Heart right ventricle (tissue), 16 donors: ENCODE measurements at regions not wholly inside any gene's neighbourhood (a gene's known extent, or its start where the extent isn't known, plus 50 kb on each side); places are given as distances from the start of the nearest gene placed in this dataset.

ENCODE experiments used
- ATAC-seq, 8 donors: fragments of 200-7000 bp; cut with Tn5 transposase; one replicate each; pipeline ENCODE4 v1.9.1; 2020; ENCODE audit warnings: mild to moderate bottlenecking in 8 of 8, moderate library complexity in 8 of 8, moderate number of reproducible peaks in 1 of 8
- DNase-seq, 2 donors: peaks; one replicate each; pipeline ENCODE4 v3.0.0-alpha.2; 2020
- H3K27ac ChIP-seq, 10 donors: fragments of 200-600 bp; sonication (generic) in 2 of 10; one replicate each; pipeline versions ENCODE4 v1.5.0 to v1.8.0; 2020 to 2022; ENCODE audit warnings: mild to moderate bottlenecking in 3 of 10
- H3K27me3 ChIP-seq, 7 donors: fragments of 200-600 bp; one replicate each; pipeline ENCODE4 v1.8.0; 2021 to 2022; ENCODE audit warnings: mild to moderate bottlenecking in 2 of 7
- H3K36me3 ChIP-seq, 9 donors: fragments of 200-600 bp; sonication (generic) in 1 of 9; one replicate each; pipeline versions ENCODE4 v1.5.0 to v1.8.0; 2020 to 2022; ENCODE audit warnings: mild to moderate bottlenecking in 2 of 9
- H3K4me1 ChIP-seq, 9 donors: fragments of 200-600 bp; sonication (generic) in 1 of 9; one replicate each; pipeline versions ENCODE4 v1.5.0 to v1.8.0; 2020 to 2022; ENCODE audit warnings: mild to moderate bottlenecking in 4 of 9
- H3K4me3 ChIP-seq, 10 donors: fragments of 200-600 bp; sonication (generic) in 2 of 10; one replicate each; pipeline versions ENCODE4 v1.5.0 to v1.8.0; 2020 to 2022; ENCODE audit warnings: mild to moderate bottlenecking in 7 of 10, moderate library complexity in 2 of 10
- H3K9me3 ChIP-seq, 11 donors: fragments of 200-600 bp in 10 of 11; sonication (generic) in 2 of 11; one replicate each; pipeline versions ENCODE4 v1.5.0 to v1.8.0; 2013 to 2022; ENCODE audit warnings: mild to moderate bottlenecking in 2 of 11, control low read depth in 1 of 11, moderate library complexity in 1 of 11
- WGBS, 2 donors: extraction: QIAGEN DNeasy Blood & Tissue Kit; methylation state at CpG; one replicate each; pipeline ENCODE4 v1.1.7; 2013; ENCODE audit warnings: inconsistent platforms in 1 of 2; 5-methylcytosine and 5-hydroxymethylcytosine counted together
- intact Hi-C, 10 donors: fragments of 100-400 bp; cut with DNase I; formaldehyde crosslinking; loops; one replicate each; pipeline versions ENCODE4 v1.11.1 to v1.14.2; 2022
- TF ChIP-seq, protein P1 (sequence below), 9 donors: fragments of 200-600 bp; sonication (generic) in 2 of 9; IDR thresholded peaks; one replicate each; pipeline versions ENCODE4 v1.5.0 to v1.8.0; 2021 to 2022; ENCODE audit warnings: antibody characterized with exemption in 9 of 9, mild to moderate bottlenecking in 5 of 9, moderate library complexity in 1 of 9
- donor health status: Arrhythmogenic right ventricular cardiomyopathy.
- donor health status: ischemic (EF 13 %, LVEDD 7.1; RV severe dilation, severe dysfunction).
- donor health status: healthy with polysubstance abuse.
- donor health status: DM: no; HTN: yes; CAD: no.
- donor health status: DM: no; HTN: no; CAD: no.
- donor health status: ischemic (EF 25% LVEDD 6.9; RV normal size, moderate dysfunction).
- donor health status: ischemic (EF 25% LVEDD 5.7; RV mildly dilated, moderate dysfunction).
- donor health status: healthy.
- donor health status: DM: yes; HTN: yes; CAD: no.
- donor health status: Ischemic cardiomyopathy.
- donor health status: ischemic (EF 35%, LVEDD 5.7; RV mildly dilated, moderate dysfunction).
- donor health status: nonischemic (EF 11% LVEDD 7.7; RV severe dilation, severe dysfunction).
- donor health status: DM: yes; HTN: yes; CAD: no.
- donor health status: PGD.
- donor health status: ischemic (EF 29% LVEDD 5.4; RV normal size, mild dysfunction).
- donor health status: nonischemic (EF 23%, LVEDD 6.1; RV moderate dilation, normal function).

DNA sequence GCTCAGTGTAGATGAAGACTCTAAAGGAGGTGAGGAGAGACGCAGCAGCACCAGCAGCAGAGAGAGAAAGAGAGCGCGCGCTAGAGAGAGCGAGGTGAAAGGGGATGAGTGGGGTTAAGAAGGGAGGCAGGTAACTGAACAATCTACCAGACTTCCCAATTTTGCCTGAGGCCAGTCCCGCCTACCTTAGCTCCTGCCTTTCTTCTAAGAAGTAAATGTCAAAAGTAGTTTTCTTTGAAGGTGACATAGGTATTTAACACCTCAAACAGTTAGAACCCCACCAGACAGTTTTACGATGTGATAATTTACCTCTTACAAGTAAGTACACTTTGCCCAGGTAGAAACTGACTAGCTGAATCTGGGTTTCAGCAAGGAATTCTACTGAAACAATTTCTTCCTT, 132.0 kb upstream of the EEF1E1 start:
- Histone ChIP-seq H3K36me3 (no peaks in the 10 kb centered on the region), H3K27ac (no peak overlapping the region), H3K4me3 (no peak overlapping the region), H3K27me3 (peaks cover 0 to 26% (median 11%) of the 10 kb centered on the region in 7 donors), H3K4me1 (no peaks in the 10 kb centered on the region), H3K9me3 (no peaks in the 10 kb centered on the region)
- ATAC-seq (no peak), DNase-seq (no peak)
- WGBS, 2 donors = 89 to 91% methylated on average over 7 of the region's 7 CpGs
- TF ChIP-seq, protein P1, sequence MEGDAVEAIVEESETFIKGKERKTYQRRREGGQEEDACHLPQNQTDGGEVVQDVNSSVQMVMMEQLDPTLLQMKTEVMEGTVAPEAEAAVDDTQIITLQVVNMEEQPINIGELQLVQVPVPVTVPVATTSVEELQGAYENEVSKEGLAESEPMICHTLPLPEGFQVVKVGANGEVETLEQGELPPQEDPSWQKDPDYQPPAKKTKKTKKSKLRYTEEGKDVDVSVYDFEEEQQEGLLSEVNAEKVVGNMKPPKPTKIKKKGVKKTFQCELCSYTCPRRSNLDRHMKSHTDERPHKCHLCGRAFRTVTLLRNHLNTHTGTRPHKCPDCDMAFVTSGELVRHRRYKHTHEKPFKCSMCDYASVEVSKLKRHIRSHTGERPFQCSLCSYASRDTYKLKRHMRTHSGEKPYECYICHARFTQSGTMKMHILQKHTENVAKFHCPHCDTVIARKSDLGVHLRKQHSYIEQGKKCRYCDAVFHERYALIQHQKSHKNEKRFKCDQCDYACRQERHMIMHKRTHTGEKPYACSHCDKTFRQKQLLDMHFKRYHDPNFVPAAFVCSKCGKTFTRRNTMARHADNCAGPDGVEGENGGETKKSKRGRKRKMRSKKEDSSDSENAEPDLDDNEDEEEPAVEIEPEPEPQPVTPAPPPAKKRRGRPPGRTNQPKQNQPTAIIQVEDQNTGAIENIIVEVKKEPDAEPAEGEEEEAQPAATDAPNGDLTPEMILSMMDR (IDR thresholded peaks at IDR 0.05) = no peak
- intact Hi-C loops = no loop called here

DNA sequence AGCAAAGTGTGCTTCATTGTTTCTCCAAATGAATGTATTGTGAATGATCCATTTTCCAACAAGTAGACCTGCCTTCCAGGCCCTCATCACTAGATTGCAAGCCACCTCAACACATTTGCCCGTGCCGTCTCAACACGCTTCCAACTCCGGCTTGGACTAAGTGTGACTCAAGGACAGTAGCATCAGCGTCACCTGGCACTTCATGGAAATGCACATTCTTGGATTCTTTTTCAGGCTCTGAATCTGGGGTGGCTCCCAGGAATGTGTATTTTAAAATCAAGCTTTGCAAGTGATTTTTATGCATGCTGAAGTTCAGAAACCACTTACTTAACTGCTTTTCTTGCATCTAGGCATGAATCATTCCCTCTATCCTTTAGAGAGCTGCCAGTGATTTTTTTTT, 129.6 kb upstream of the EEF1E1 start:
- Histone ChIP-seq H3K4me3 (no peak overlapping the region), H3K9me3 (no peaks in the 10 kb centered on the region), H3K27ac (no peak overlapping the region), H3K27me3 (peaks cover 0 to 14% (median 11%) of the 10 kb centered on the region in 7 donors), H3K36me3 (no peaks in the 10 kb centered on the region), H3K4me1 (no peaks in the 10 kb centered on the region)
- DNase-seq (no peak), ATAC-seq (no peak)
- WGBS, 2 donors = 83 to 91% methylated on average over 5 of the region's 5 CpGs
- TF ChIP-seq, protein P1 (IDR thresholded peaks at IDR 0.05) = no peak
- intact Hi-C loops = no loop called here

DNA sequence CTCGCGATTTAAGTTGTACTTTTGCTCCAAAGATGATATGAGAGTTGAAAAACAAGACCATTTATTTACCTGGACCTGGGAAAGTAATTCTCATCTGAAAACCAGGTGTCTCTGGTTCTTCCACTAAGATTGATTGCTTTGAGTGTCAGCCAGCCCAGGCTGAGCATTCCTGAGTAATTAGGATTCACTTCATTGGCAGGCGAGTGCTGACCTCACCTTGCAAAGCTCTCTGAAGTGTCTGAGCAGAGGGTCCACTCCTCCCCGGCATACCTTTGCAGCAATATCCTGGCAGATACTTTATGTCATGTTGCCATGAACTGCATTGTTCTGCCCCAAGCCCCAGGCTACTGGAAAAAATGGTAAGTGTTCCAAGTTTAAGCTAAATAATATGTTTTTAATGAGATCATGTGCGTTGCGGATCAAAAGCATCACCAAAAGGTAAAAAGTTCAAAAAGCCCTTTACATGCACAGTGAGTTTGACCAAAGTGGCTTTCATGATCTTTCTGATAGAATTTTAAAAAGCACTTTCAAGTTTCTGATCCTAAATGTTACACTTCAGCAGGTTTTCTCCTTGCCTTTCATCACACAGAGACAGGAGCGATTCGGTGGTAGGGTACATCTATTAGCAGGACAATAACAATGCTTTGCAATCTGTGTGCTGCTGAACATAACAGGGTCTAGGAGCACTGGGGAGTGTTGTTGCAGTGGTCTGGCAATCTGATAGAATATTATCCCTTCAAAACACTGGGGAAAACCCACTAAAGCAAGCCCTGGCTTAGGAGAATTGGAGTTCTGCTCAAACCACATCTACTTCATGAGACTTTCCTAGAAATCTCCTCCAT, 127.8 kb upstream of the EEF1E1 start:
- Histone ChIP-seq H3K36me3 (no peaks in the 10 kb centered on the region), H3K27ac (no peak overlapping the region), H3K4me1 (no peaks in the 10 kb centered on the region), H3K27me3 (peaks cover 0 to 16% (median 3%) of the 10 kb centered on the region in 7 donors), H3K9me3 (no peaks in the 10 kb centered on the region), H3K4me3 (no peak overlapping the region)
- DNase-seq (no peak), ATAC-seq (no peak)
- intact Hi-C loops = loop anchor here in 1 of 10 donors (10.0 kb wide), 1 partner anchor 505 kb away; the partner anchor contains the start of gene BMP6
- 62 to 70% methylated on average over 8 of the region's 8 CpGs for WGBS, 2 donors
- TF ChIP-seq, protein P1 (IDR thresholded peaks at IDR 0.05) = no peak

DNA sequence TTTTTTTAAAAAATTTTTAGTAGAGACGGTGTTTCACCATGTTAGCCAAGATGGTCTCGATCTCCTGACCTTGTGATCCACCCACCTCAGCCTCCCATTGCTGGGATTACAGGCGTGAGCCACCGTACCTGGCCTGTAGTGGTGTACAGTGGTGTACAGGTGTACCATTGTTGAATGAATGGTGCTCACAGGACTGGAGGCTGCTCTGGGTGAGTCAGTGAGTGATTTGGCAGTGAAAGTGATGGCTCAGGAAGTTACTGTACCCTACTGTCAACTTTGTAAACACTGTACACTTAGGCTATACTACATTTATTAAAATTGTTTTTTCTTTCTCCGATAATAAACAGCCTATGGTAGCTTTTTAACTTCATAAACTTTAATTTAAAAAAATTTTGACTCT, 122.8 kb upstream of the EEF1E1 start:
- TF ChIP-seq, protein P1 (IDR thresholded peaks at IDR 0.05) = no peak
- Histone ChIP-seq H3K27me3 (peaks cover 0 to 8% (median 0%) of the 10 kb centered on the region in 7 donors), H3K4me1 (no peaks in the 10 kb centered on the region), H3K4me3 (no peak overlapping the region), H3K27ac (no peak overlapping the region), H3K36me3 (no peaks in the 10 kb centered on the region), H3K9me3 (peaks cover 0 to 3% (median 0%) of the 10 kb centered on the region in 11 donors)
- intact Hi-C loops = loop anchor here in 1 of 10 donors (10.0 kb wide), 1 partner anchor 500 kb away; the partner anchor contains the start of gene BMP6
- no peak for DNase-seq
- 80 to 91% methylated on average over 5 of the region's 5 CpGs for WGBS, 2 donors
- no peak for ATAC-seq
